ENCODE measurements at regions not wholly inside any gene's neighbourhood (a gene's known extent, or its start where the extent isn't known, plus 50 kb on each side); places are given as distances from the start of the nearest gene placed in this dataset.
"Not testable (repeated sequence)": the region's sequence is repeated elsewhere in the genome, so short reads cannot be mapped to it uniquely, and the experiment has no call there.

DNA sequence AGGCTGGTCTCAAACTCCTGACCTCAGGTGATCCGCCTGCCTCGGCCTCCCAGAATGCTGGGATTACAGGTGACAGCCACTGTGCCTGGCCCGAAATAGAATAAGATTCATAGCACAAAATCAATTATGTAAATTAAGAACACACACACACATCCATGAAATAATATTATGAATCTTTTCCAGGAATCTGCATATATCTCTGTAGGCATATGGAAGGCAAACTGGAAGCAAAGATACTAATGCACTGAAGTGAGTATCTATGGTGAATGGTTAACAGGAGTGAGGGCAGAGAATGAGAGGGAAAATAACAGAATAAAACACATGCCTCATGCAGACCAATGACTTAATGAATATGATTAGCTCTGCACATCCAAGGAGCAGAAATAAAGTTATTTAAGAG lies 61.6 kb upstream of the ATP2B4 start:
- ChIA-PET CTCF (no interaction called here), POLR2A (ENCODE audit: unreplicated experiment) (no interaction called here)
- Histone ChIP-seq H3K9me3 (ENCODE audit: insufficient read depth, low read depth) (no peaks in the 10 kb centered on the region), H3K9me2 (ENCODE audit: insufficient read depth) (no peaks in the 10 kb centered on the region), H3K27me3 (ENCODE audit: insufficient read depth, low read depth) (no peaks in the 10 kb centered on the region), H2AFZ (no peak overlapping the region), H4K20me1 (ENCODE audit: insufficient read depth) (no peaks in the 10 kb centered on the region), H3K36me3 (ENCODE audit: low read depth) (no peaks in the 10 kb centered on the region), H3F3A (ENCODE audit: insufficient read depth, low read depth) (peaks cover 13% of the 10 kb centered on the region; the same call in 1 of the 2 replicates), H3K79me2 (ENCODE audit: low read depth) (no peaks in the 10 kb centered on the region), H3K27ac (no peak overlapping the region), H3K4me3 (no peak overlapping the region), H3K4me1 (replicated peaks; ENCODE audit: insufficient read depth) (peaks cover 22% of the 10 kb centered on the region), H3K4me2 (no peak overlapping the region)
- intact Hi-C loops (cut with micrococcal nuclease; ENCODE audit: unreplicated experiment), result loop anchor here (5.0 kb wide), 1 partner anchor 43 kb away; no protein-coding TSS in a partner anchor
- no TSS peak for BruUV-seq (replicated peaks)
- DNase-seq, result no peak
- TF ChIP-seq, protein P1, sequence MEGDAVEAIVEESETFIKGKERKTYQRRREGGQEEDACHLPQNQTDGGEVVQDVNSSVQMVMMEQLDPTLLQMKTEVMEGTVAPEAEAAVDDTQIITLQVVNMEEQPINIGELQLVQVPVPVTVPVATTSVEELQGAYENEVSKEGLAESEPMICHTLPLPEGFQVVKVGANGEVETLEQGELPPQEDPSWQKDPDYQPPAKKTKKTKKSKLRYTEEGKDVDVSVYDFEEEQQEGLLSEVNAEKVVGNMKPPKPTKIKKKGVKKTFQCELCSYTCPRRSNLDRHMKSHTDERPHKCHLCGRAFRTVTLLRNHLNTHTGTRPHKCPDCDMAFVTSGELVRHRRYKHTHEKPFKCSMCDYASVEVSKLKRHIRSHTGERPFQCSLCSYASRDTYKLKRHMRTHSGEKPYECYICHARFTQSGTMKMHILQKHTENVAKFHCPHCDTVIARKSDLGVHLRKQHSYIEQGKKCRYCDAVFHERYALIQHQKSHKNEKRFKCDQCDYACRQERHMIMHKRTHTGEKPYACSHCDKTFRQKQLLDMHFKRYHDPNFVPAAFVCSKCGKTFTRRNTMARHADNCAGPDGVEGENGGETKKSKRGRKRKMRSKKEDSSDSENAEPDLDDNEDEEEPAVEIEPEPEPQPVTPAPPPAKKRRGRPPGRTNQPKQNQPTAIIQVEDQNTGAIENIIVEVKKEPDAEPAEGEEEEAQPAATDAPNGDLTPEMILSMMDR (conservative IDR thresholded peaks at IDR 0.05), result no peak
- TF ChIP-seq EZH2 (IDR thresholded peaks at IDR 0.05; ENCODE audit: low read depth), result no peak

DNA sequence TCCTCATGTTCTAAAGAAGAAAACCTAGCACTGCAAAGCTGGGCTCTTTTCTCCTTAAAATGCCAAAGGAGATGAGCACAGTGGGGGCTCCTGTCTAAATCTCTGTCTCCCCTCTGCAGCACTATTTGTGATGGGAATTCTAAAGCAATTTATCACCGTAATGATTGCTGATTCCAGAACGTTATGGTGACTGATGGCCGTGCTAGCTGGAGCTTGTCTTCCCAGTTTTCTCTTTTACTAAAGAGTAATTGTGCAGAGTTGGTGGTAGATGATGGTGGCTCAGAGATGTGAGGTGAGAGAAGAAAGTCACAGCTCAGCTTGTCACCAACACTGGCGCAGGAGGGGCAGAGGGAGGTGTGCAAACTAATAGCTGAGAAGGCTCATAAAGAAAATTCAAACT lies 60.7 kb upstream of the ATP2B4 start:
- Histone ChIP-seq H3K9me2 (ENCODE audit: insufficient read depth) (no peaks in the 10 kb centered on the region), H3K9me3 (ENCODE audit: insufficient read depth, low read depth) (no peaks in the 10 kb centered on the region), H3K4me1 (replicated peaks; ENCODE audit: insufficient read depth) (peaks cover 31% of the 10 kb centered on the region), H3K4me2 (no peak overlapping the region), H3K79me2 (ENCODE audit: low read depth) (no peaks in the 10 kb centered on the region), H2AFZ (no peak overlapping the region), H3F3A (ENCODE audit: insufficient read depth, low read depth) (peaks cover 8% of the 10 kb centered on the region; the same call in 1 of the 2 replicates), H3K36me3 (ENCODE audit: low read depth) (no peaks in the 10 kb centered on the region), H4K20me1 (ENCODE audit: insufficient read depth) (no peaks in the 10 kb centered on the region), H3K27me3 (ENCODE audit: insufficient read depth, low read depth) (no peaks in the 10 kb centered on the region), H3K4me3 (no peak overlapping the region), H3K27ac (no peak overlapping the region)
- CTCF ChIA-PET, result no interaction called here
- no TSS peak for BruUV-seq (replicated peaks)
- intact Hi-C loops (cut with micrococcal nuclease; ENCODE audit: unreplicated experiment), result loop anchor here (5.0 kb wide), 1 partner anchor 44 kb away; no protein-coding TSS in a partner anchor
- no peak for TF ChIP-seq EZH2 (IDR thresholded peaks at IDR 0.05; ENCODE audit: low read depth)
- TF ChIP-seq, protein P1 (conservative IDR thresholded peaks at IDR 0.05), result no peak
- POLR2A ChIA-PET (ENCODE audit: unreplicated experiment), result no interaction called here
- no peak for DNase-seq

DNA sequence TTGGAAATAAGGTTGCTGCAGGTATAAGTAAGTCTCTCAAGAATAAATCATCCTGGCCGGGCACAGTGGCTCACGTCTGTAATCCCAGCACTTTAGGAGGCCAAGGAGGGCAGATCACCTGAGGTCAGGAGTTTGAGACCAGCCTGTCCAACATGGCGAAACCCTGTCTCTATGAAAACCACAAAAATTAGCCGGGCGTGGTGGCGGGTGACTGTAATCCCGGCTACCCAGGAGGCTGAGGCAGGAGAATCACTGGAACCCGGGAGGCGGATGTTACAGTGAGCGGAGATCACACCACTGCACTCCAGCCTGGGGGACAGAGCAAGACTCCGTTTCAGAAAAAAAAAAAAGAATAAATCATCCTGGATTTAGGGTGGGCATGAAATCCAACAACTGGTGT lies 59.7 kb upstream of the ATP2B4 start:
- intact Hi-C loops (cut with micrococcal nuclease; ENCODE audit: unreplicated experiment), result loop anchor here (5.0 kb wide), 1 partner anchor 45 kb away; no protein-coding TSS in a partner anchor
- POLR2A ChIA-PET (ENCODE audit: unreplicated experiment); H3K79me2 ChIP-seq (ENCODE audit: low read depth); H3K9me3 ChIP-seq (ENCODE audit: insufficient read depth, low read depth); H2AFZ ChIP-seq; H3K4me2 ChIP-seq; CTCF ChIA-PET; H3K36me3 ChIP-seq (ENCODE audit: low read depth); BruUV-seq (replicated peaks); DNase-seq; H4K20me1 ChIP-seq (ENCODE audit: insufficient read depth); H3K27me3 ChIP-seq (ENCODE audit: insufficient read depth, low read depth); H3K4me3 ChIP-seq; H3K9me2 ChIP-seq (ENCODE audit: insufficient read depth); H3K27ac ChIP-seq: not testable (repeated sequence)
- H3K4me1 ChIP-seq (replicated peaks; ENCODE audit: insufficient read depth), result peaks cover 33% of the 10 kb centered on the region
- H3F3A ChIP-seq (ENCODE audit: insufficient read depth, low read depth), result peaks cover 10% of the 10 kb centered on the region; the same call in 1 of the 2 replicates

DNA sequence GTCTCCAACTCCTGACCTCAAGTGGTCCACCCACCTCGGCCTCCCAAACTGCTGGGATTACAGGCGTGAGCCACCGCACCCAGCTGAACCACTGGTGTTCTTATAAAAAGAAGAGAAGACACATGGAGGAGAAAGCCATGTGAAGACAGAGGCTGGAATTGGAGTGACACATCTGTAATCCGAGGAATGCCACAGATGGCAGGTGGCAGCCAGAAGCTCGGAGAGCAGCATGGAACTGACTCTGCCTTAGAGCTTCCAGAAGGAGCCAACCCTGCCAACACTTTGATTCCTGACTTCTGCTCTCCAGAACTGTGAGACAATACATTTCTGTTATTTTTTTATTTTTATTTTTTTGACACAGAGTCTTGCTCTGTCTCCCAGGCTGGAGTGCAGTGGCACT lies 59.0 kb upstream of the ATP2B4 start:
- no TSS peak for BruUV-seq (replicated peaks)
- no peak overlapping the region for H3K27ac ChIP-seq
- POLR2A ChIA-PET (ENCODE audit: unreplicated experiment), result interaction anchor here (0.6 kb wide), 1 partner anchor 36 kb away, joined by 3 read pairs; no protein-coding TSS in a partner anchor
- H3K4me3 ChIP-seq, result no peak overlapping the region
- H2AFZ ChIP-seq, result no peak overlapping the region
- CTCF ChIA-PET, result no interaction called here
- H3K9me3 ChIP-seq (ENCODE audit: insufficient read depth, low read depth), result no peaks in the 10 kb centered on the region
- H3K79me2 ChIP-seq (ENCODE audit: low read depth), result no peaks in the 10 kb centered on the region
- no peaks in the 10 kb centered on the region for H3K9me2 ChIP-seq (ENCODE audit: insufficient read depth)
- no peak overlapping the region for H3K4me2 ChIP-seq
- peaks cover 10% of the 10 kb centered on the region; the same call in 1 of the 2 replicates for H3F3A ChIP-seq (ENCODE audit: insufficient read depth, low read depth)
- no peak for TF ChIP-seq EZH2 (IDR thresholded peaks at IDR 0.05; ENCODE audit: low read depth)
- TF ChIP-seq, protein P1 (conservative IDR thresholded peaks at IDR 0.05), result no peak
- no peaks in the 10 kb centered on the region for H3K27me3 ChIP-seq (ENCODE audit: insufficient read depth, low read depth)
- H3K36me3 ChIP-seq (ENCODE audit: low read depth), result no peaks in the 10 kb centered on the region
- no peak for DNase-seq
- peaks cover 33% of the 10 kb centered on the region for H3K4me1 ChIP-seq (replicated peaks; ENCODE audit: insufficient read depth)
- intact Hi-C loops (cut with micrococcal nuclease; ENCODE audit: unreplicated experiment), result loop anchor here (5.0 kb wide), 1 partner anchor 45 kb away; no protein-coding TSS in a partner anchor
- H4K20me1 ChIP-seq (ENCODE audit: insufficient read depth), result no peaks in the 10 kb centered on the region
